ENCODE measurements at regions not wholly inside any gene's neighbourhood (a gene's known extent, or its start where the extent isn't known, plus 50 kb on each side); places are given as distances from the start of the nearest gene placed in this dataset.

DNA sequence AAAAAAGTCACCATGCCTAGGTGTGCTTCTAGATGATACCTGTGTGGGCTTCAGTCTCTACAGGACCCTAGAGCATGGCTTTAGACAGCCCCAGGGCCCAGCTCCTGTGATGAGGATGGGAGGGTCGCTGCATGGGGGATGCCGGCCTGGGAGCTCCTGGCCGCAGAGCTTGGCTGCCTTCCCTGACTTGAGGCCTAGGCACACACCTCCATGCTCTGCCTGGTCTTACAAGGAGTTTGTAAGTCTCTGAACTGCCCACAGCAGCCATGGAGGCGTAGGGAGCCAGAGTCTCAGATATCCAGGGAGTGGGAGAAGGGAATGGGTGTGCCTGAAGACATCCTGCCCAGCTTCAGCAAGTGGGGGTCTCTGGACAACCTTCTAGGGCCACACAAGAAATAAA, 149.5 kb upstream of the MYL2 start:
- DNase-seq = no peak

GRCh38 chr12:111068290-111068689, 147.9 kb upstream of the MYL2 start:
- peak; percentile 65 for DNase-seq

GRCh38 chr12:111067498-111067897, 147.1 kb upstream of the MYL2 start:
- DNase-seq = no peak

DNA sequence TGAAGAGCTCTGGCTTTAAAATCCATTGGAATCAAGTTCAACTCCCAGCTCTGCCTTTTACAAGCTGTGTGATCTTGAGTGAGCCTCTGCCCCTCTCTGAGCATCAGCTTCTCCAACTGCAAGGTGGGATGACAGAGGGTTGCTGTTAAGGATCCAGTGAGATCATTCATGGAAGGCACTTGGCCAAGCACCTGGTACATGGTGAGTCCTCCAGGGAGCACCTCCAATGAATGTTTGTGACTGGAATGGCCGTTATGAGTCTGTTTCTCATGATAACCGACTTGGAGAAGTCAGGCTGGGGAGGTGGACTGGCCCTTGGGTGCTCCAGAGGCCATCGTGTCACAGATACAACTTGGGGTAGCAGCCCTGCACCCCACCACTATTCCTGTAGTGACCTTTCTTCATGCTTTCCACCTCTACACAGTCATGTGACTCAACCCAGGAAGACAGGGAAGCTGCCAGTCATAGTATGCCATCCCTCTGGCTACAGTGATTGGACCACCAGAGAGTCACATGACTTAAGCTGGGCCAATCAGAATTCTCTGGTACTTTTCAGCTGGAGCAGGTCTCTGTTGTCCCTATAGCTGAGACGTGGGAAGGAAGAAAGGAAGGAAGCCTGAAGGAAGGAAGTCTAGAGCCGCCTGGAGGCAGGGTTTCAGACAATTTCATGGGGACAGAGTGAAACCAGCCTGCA, 146.5 kb upstream of the MYL2 start:
- DNase-seq = no peak

- DNase-seq = no peak
Observed at GRCh38 chr12:111064982-111065381, 144.6 kb upstream of the MYL2 start.

DNA sequence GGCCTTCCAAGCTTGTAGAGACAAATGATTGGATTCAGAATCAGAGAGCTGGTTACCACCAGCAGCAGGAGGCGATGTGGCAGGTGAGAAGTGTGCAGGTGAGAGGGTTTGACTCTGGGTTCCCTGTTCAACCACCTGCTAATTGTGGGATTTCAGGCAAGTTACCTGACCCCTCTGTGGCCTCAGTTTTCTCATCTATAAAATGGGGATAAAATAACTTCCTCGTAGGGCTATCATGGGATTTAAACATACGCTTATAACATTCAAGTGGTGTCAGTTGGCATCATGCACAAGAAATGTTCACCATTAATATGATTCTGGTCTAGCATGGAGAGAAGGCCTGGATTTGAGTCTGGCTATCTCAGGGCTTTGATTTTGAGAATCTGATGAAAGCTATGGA, 143.8 kb upstream of the MYL2 start:
- DNase-seq = no peak

DNA sequence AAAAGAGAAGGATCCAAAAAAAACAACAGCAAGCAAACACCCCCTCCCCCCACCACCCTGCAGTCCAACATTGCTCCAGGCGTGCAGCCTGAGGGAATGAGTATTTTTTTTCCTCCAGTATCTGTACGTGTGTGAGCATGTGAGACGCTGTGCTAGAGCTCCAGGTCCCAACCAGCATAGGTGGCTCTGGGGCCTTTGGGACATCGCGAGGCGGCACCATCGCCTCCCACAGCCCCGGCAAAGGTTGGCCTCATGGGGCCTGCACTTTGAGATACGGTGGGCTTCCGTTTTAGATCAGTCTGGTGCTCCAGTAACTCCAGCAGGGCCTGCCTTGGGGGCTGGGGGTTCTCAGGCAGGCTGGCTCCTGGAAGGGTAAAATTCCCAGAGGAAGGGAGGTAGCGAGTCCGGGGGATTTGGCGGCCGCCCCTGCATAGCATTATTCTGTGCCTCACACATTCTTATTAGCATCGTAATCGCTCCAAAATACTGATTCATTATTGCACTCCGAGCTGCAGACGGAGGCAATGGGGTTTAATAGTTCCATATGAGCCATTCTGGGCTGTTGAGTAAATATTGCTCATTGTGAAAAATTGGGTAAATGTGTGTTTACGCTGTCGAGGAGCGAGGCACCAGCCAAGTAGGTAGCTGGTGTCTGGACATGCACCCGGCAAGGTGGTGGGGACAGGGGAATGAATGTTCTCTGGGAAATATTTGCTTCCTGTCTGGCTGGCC, 143.1 kb upstream of the MYL2 start:
- no peak for DNase-seq

DNA sequence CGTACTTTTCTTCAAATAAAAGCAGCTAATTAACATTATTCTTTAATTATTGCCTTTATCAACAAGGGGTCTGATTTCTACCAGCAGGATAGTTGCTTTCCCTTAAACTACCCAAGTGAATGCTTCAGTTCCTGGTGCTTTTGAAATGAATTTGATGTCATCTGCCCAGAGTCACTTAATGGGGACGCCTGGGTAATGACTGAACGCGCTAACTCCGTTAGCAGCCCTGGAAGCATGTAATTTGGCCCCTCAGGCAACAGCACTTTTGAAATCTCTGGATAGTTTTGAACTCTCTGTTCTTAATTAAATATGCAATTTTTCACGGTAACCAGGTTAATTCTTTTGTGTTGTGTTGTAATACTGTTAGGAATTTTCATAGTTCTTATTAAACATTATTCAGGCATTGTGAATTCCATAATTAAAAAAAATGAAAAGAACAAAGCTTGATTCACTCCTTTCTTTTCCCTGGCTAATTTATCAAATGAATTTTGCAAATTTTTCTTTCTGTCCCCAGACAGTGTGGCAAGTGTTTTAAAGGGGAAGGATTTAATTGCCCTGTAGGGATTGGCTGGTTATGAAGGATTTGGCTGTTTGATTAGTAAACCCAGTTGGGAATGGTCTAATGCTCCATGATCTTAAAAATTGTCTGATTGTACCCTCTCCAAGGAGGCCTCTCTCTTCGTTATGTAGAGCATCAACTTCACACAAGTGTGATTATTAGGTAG, 137.5 kb upstream of the MYL2 start:
- no peak for DNase-seq

DNA sequence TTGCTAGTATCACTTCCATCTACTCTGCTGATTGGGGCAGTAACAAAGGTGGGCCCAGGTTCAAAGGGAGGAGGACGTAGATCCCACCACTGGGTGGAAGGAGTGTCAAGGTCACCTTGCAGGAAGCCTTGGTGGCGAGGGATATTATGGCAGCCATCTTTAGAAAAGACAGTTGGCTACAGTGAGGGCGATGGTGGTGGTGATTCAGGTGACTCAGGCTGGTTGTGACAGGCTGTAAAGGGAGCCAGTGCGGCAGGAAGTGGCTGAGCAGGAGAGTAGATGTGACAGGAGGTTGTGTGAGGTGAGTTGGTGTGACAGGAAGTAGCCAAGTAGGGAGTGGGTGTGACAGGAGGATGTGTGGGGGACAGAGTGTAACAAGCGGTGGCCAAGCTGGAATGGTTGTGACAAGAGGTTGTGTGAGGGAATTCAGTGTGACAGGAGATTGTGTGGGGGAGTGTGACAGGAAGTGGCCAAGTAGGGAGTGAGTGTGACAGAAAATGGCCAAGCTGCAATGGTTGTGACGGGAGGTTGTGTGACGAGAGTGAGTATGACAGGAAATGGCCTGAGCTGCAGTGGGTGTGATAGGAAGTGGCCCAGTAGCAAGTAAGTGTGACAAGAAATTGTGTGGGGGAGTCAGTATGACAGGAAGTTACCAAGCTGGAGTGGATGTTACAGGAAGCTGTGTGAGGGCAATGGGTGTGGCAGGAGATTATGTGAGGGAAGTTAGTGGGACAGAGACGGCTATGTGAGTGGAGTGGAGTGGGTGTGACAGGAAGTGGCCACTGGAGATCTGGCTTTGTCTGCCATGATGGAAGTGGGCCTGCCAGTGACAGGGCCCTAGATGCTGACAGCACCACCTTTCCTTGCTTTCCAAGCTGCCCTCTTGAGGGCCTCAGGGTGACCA, 136.5 kb upstream of the MYL2 start:
- no peak for DNase-seq

DNA sequence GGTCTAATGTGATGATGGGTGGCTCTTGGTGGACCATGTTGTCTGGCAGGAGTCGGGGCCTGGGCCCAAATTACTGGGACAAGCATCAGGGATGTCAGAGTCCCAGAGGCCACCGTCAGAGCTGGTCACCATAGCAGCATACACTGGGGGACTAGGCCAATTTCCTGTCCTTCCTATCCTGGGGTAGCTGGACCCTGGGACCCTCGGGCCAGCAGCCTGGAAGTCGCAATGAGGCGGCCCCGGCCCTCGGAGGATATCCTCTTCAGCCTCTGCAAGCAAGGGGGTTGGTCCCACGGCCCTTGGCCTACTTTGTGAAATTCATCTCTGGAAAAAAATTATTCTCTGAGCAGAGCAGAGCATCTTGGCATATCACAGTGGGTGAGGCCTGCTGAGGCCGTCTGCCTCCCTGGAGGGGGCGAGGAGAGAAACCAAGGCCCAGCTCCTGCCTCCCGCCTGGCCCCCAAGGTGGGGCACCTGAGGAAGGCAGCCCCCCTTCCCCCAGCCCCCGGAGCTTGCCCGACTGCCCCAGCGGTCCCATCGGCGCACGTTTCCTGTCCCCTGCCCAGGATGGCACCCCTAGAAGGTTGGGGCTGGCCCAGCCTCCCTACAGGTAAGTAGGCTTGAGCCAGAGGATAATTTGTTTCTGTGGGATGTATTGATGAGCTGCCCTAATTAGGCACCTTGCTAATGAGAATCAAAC, 135.0 kb upstream of the MYL2 start:
- no peak for DNase-seq

- no peak for DNase-seq
Observed at GRCh38 chr12:111048991-111049390, 128.6 kb upstream of the MYL2 start.

DNA sequence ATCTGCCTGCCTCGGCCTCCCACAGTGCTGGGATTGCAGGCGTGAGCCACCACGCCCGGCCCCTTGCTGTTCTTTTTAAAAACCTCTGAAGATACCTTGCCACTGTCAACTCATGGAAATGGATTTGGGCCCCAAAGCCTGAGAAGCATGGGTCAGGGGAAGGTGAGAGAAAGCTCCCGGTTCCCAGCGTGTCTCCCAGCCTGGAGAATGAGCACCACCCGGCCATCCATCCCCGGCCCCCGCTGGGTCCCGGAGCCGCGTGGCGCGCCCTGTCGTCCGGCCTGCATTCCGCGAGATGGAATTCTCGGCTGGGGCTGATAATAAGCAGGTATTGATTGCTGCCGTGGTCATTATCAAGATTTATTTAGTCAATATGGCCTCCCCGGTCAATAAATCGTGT, 126.5 kb upstream of the MYL2 start:
- no peak for DNase-seq

GRCh38 chr12:111045941-111046340, 125.6 kb upstream of the MYL2 start:
- no peak for DNase-seq

- DNase-seq = no peak
Observed at GRCh38 chr12:111041091-111041490, 120.7 kb upstream of the MYL2 start.

GRCh38 chr12:111040690-111041089, 120.3 kb upstream of the MYL2 start:
- no peak for DNase-seq

DNA sequence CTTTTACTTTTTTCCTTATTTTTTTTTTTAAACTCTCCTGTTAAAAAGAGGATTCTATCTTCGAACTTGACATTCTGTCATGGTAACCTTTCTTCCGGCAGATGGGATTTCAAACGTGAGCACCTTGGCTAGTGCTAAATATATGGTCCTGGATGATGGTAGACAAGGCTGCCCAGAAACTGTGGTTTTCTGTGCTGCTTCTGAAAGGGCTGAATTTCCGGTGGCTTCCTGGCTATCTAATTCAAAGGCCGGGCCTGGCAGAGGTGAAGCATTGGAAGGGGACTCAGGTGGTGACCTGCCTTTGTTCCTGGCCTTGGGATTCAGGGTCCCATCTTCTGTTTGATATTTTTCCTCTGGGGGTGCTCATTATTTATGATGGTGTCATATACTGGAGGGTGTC, 118.6 kb upstream of the MYL2 start:
- no peak for DNase-seq

DNA sequence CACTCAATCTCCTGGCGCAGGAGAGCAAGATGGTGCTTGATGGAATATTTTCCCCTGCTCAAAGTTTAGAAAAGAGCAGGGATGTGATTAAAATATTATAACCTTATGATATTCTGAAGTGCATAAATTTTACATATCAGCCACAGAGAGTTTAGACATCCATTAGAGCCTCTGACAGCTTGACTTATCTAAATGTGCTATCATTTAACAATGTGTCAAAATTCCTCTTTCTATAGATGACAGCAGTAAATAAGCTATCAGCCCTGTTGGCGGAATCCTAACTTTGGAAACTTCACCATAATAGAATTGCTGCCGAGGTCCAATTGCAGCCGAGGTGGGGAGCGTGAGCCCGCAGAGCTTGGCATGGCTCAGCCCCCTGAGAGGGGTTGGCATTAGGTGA, 117.7 kb upstream of the MYL2 start:
- DNase-seq = no peak

DNA sequence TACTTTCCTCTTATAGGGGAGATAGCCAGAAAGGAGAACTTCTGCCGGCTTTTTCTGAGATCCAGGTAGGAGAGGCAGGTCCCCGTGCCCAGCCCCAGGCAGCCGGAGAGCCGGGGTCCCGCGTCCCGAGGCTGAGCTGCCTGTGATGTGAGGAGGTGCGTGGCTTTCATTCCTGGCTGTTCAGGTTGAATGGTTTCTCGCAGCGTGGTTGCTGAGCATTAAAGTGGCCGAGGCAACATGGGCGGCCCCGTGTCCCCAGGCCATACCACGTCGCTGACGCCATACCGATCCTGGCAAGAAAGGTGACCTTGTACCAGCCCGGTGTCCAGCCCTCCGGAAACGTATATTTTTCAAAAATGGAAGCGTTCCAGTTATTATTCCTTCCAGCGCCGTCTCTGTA, 116.7 kb upstream of the MYL2 start:
- DNase-seq = no peak

DNA sequence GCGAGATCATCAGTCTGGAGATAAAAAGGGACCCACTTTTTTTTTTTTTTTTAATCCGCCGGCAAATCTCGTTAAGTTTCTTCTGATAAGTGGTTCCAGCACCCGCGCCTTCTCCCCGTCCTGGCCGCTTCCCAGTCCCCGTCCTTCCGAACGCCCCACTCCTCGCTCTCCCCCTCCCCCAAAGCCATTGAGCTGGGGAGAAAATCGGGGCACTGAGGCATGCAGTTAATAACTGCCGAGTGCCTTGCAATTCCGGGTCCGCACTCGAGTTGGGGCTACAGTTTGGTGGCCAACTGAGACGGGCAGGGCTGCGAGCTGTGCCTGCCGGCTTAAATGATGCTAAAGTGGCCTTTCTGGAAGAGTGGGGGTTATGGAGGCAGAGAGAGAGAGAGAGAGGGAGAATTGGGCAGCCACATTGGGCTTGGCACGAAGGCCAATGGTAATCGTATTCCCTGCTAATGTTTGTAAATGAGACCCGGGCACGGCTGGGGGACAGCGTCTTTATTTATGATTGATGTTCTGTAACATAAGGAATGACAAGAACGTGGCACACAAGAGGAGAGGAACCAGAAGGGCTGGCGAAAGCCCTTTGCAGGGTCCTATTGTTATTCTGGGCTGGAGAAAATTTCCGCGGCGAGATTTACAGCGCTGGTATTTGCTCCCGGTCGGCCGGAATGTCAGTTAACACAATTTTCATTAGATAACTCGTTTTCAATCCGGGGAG, 115.4 kb upstream of the MYL2 start:
- no peak for DNase-seq

GRCh38 chr12:111034886-111035577, 114.7 kb upstream of the MYL2 start:
- peak; percentile 5 for DNase-seq
